ENCODE measurements at regions not wholly inside any gene's neighbourhood (a gene's known extent, or its start where the extent isn't known, plus 50 kb on each side); places are given as distances from the start of the nearest gene placed in this dataset.

- TF ChIP-seq CTCF (IDR thresholded peaks at IDR 0.05; ENCODE audit: insufficient read depth, low read length) = no peak
- TF ChIP-seq POLR2AphosphoS5 (IDR thresholded peaks at IDR 0.05; ENCODE audit: low read depth) = no peak
- TF ChIP-seq REST (IDR thresholded peaks at IDR 0.05; ENCODE audit: insufficient replicate concordance, low read depth) = no peak
- no peak for TF ChIP-seq SPI1 (IDR thresholded peaks at IDR 0.05; ENCODE audit: borderline replicate concordance, low read depth)
These were observed 405.7 kb upstream of the RNF32 start for GRCh38 chr7:156234666-156235494.
